ENCODE measurements at regions not wholly inside any gene's neighbourhood (a gene's known extent, or its start where the extent isn't known, plus 50 kb on each side); places are given as distances from the start of the nearest gene placed in this dataset.

DNA sequence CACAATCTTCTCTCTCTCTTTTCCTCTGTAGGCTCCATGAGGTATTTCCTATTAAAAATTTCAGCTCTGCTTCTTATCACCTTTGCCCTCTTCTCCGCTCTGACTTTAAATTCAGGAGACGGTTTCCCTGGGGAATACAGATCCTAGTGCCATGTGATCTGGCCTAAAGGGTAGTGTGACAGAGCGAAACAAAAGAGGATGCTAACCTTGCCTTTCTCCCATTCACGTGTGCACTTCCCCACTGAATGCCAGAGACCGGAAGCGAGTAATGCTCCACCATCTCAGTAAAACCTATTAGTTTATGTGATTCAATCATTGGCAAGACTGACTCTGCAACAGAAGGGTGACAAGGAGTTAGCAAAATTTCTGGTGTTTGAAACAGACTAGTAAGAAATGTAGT lies 358.3 kb downstream of the ZNF521 start:
- no peak for DNase-seq

DNA sequence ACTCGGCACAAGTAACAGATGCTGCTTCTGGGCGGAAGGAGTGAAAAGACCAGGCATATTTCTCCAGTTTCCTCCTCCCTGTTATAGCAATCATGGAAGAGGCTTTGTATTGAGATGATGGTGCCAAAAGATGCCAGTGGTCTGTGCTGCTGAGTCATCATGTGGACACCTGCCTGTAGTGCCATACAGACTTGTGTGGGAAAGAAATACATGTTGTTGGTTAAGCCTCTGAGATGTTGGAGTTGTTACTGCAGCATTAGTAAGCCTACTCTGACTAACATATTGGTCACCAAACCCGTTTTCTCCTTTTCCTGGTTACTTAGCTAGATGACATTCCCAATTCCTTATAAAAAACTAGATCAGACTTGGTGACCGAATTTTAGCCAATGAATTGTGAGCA lies 356.9 kb downstream of the ZNF521 start:
- no peak for DNase-seq

DNA sequence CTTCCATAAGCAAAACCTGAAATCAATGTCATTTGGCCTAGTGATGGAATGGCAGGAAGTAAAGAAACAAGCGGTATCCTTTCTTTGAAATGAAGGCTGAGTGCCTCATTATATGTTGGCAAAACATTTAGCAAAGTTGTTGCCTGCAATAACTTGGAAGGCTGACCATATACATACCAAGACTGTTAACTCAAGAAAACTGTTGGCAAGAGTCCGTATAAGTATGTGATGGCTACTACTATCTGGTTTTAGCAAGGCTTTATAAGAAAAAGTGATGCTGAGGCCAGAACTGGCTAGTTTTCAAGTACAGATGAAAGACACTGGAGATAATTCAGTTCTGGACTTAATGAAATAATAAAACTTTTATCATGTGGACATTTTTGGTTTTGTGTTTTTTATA lies 356.2 kb downstream of the ZNF521 start:
- no peak for DNase-seq

DNA sequence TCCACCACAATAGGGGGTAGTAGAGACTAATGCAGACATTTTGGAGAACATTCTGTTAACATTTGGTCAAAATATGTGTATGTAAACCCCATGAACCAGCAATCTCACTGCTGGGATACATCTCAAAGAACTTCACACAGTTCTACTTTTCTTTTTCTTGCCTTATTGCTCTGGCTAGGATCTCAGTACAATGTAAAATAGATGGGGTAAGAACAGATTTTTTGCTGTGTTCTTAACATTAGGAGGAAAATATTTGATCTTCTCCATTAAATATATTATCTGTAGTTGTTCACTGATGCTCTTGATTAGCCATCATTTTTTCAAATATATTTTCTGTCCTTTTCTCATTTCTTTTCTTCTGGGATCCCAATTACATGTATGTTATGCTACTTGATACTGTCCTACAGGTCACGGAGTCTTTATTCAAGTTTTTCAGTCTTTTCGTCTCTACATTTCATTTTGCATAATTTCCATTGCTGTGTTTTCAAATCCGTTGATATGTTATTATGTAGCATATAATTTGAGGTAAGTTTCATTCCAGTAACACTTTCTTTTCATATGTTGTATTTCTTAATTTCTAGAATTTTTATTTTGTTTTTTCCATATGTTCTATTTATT lies 352.2 kb downstream of the ZNF521 start:
- DNase-seq, result no peak

DNA sequence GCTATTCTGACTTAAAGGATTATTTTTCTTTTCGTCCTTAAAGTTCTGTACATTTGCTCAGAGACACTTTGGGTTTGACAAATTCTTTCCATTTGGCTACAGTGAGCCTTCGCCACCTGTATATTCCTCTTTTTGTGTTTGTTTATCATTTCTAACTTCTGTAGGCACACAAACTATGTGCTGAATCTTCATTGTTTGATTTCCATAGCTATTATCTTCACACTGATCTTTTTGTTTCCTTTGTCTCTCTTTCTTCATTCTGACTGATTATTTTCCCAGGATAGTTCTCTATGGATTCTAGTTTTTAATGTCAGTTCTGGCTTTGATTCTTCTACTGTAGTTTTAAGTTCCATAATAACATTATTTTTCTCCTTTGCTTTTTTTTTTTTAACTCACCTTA lies 350.2 kb downstream of the ZNF521 start:
- DNase-seq, result no peak

DNA sequence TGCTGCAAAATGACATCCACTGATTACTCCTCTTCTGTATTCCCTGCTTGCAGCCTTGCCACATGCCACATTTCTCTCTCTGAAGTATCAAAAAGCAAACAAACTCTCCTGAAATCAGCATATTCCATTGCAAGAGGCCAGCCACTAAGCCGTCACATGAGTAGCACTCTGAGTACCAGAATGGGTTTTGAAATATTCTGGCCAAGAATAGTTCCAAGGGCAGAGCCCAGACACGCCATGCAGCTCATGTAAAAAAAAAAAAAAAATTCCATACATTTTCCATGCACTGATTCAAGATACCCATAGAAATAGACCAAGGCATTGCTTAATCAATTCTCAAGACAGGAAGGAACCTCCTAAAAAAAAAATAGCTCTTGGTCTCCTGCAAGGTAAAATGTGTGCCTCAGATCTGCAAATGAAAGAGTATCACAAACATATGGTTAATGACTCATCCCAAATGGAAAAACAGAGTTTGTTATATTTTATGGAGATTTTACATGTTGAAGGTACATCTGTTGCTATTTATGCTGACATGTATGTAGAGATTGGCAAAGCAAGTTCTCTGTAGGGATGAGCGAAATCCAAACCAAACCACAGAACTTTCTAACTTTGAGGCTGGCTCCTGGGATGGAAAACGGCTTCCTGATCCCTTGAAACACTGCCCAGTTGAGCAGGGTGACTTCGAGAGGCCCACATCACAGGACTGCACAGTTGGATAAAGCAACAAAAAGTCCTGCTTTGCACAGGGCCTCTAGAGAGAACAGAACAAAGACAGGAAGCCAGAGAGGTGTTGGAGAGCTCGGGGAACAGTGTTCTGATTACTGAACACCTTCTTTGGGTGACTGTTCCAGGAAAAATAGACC lies 346.2 kb downstream of the ZNF521 start:
- no peak for DNase-seq

DNA sequence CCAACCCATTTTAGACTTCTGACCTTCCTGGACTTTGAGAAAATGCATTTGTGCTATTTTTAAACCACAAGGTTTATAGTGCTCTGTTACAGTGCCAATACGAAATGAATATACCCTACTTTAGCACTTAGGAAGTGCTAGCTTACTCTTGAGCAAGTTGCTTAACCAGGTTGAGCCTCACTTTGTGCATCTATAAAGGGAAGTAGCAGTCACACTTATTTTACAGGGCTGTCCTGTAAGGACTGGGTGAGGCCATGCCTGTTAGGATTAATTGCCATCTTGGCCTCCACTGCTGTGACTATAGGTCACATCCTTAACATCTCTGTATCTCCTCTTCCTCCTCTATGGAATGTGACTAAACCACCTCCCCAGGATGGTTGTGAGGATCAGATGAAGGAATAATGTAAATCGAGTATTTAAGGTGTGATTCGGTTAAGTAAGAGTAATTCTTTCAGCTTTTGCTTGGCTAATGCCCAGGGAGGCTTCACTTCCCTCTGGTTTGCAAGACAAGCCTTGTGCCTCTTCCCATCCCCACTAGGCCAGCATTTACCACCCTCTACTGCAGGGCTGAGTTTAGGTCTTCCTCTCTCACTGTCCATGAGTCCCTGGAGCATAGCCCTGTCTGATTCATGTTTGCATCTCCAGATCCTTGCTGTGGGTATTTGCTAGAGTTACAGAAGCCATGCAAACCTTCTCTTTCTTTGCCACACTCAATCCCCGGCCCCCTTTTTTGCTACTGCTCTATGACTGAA lies 341.2 kb downstream of the ZNF521 start:
- DNase-seq, result no peak
